ENCODE measurements at regions not wholly inside any gene's neighbourhood (a gene's known extent, or its start where the extent isn't known, plus 50 kb on each side); places are given as distances from the start of the nearest gene placed in this dataset.

GRCh38 chr13:22055259-22055658 lies 384.4 kb downstream of the FGF9 start:
- DNase-seq: no peak

DNA sequence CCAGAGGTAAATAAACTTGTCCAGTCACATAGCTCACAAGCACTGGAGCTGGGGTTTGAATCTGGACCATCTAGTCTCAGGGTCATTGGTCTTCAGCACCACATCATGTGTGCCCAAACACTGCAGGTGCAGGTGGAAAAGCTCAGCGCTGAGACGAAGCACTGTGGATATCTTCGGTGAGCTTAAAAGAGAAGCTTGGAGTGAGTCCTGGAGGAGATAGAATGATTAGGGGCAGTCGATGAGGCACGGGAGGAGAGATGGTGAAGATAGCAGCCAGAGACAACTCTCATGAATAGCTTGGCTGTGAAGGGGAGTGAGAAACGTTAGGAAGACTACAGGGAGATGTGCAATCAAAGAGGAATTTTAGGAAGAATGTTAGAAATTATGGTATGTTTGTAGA lies 389.3 kb downstream of the FGF9 start:
- no peak for DNase-seq

DNA sequence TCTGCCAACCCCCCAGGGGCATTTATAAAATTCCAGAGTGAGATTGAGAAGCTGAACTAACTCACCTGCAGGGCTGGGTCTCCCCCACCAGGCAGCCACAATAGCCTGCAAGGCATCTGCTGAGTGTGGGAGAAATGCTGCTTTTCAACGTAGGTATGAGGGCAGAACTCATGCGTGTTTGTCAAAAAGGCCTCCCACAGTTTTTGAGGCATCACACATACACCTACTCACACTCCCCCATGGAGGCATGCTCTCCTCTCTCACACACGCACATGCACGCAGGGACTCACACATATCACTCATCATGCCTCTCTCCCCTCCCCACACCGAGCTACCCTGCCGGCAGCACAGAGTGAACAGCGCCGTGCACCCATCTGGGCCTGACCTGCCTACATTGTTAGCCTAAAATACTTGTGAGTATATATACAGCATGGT lies 390.5 kb downstream of the FGF9 start:
- no peak for DNase-seq

DNA sequence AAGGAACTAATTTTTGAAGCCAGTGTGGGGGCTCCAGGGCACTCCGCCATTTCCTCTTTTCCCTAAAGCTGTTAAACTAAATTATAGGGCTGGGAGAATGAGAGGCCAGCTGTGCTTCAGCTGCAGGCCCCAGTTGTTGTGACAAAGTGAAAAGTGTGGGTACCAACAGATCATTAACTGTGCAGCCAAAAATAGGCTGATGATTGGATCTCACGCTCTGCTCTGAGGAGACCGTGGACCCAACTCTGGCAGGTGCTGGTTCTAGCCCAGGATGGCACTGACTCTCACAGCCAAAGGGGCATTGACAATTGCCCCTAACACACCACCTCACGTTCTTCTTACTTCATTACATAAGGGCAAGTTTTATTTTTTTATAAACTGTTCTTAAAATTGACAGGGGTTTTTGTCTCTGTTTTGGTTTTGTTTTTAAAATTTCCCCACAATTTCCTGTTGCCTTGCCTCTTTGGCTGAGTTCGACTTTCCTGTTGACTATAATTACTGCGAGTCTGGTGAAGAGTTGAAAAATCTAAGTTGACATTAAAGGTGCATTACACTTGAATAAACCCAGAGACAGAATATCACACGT lies 391.0 kb downstream of the FGF9 start:
- DNase-seq: peak; percentile 48 to 55

- DNase-seq: no peak
These were observed 391.8 kb downstream of the FGF9 start for GRCh38 chr13:22062478-22063205.

DNA sequence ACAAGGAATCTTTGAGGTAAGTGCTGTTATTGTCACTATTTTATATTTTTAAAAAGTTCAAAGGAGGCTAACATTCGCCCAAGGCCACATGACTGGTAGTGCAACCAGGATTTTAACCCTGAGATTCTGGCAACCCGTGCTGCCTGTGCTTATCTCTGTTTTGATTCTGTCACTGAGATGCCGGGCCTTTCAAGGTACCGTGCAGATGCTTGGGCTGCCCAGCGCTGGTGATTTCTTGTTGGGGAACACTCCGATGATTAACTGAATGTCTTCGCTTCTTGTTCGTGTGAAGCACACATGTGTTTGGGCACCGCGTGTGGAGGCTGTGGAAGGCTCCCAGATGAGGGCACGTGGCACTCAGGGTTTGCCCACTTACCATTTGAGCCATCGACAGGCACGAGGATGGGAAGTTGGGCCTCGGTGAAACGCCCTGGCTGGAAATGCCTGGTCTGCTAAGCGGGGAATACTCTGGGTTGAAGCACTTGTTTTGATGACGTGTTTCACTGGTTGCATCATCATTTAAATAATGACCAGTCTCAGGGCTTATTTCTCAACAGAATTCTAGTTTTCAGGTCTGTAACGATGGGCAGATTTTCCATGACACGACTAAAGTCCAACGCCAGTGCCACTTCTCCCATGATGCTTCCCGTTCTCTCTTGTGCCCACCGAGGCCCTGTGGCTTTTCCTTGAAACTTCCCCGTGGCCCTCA lies 392.7 kb downstream of the FGF9 start:
- DNase-seq: no peak

DNA sequence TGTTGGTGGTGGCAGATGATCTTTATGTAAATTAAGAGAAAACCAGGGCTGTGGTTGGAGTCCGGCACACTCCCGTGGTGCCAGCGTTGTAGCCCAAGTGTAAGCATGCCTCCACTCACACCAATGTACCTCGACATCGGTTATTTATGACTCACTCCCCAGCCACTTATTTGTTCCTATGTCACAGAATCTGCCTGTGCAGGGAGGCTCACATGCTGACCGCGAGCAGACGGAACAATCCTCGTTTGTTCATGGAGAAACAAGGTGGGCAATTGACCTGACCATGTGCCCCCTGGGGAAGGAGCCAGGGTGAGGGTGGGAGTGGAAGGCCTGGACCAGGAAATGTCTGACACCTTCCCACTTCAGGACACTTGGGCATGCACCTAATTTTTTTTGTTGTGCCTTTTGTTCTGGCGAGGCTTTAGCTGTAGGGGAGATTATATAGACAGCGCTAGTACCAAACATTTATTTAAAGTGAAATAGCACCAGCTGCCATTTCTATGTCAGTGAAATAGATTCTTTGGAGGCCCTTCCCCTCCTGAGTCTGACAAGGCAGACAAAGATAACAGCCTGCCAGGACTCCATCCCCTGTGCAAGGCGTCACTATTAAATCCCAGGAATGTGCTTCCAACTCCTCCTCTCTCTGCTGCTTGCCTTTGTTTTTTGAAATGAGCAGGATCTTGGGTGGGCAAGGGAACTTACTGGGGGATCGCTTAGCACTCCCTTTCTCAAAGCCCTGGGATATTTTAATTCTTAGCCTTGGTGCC lies 394.2 kb downstream of the FGF9 start:
- DNase-seq: no peak

- no peak for DNase-seq
These were observed 402.8 kb downstream of the FGF9 start for GRCh38 chr13:22073718-22074117.

GRCh38 chr13:22074403-22074802 lies 403.5 kb downstream of the FGF9 start:
- no peak for DNase-seq

GRCh38 chr13:22076658-22077057 lies 405.8 kb downstream of the FGF9 start:
- no peak for DNase-seq

GRCh38 chr13:22077205-22077683 lies 406.4 kb downstream of the FGF9 start:
- no peak for DNase-seq

- no peak for DNase-seq
These were observed 406.9 kb downstream of the FGF9 start for GRCh38 chr13:22077764-22078163.

DNA sequence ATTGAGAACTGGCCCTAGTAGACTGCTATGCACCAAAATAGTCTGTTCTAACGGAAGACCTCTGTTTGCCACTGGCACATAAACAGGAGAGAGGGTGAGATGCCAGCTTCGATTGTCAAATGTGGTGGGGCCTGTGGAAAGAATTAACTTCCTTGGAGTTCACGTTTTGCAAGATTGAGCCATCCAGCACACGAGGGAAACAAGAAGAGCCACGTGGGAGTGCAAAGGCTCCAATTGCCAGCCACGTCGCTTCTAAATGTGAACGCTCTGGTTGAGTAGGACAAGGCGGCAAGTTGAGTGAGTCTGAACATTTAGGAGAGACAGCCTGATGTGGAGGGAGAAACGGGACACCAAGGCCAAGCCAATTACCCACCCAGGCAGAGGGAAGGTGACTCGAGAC lies 409.1 kb downstream of the FGF9 start:
- DNase-seq: no peak

- DNase-seq: no peak
These were observed 410.0 kb downstream of the FGF9 start for GRCh38 chr13:22080832-22081231.

DNA sequence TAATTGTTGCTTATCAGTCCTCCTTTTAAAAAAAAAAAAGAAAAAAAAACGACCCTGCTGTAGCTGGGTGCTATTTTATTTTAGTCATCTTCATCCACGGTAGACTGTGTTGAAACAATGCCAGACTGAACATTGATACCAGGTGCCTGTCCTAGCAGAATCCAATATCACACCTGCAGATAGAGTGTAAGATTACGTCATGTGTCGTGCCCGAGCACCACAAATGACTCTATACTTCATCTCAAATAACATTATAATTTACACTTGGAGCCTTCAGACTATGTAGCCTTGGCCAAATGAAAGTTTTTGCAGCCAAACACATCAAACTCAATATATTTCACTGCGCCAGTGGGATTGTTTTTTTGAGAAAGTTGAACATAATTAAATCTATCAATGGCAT lies 410.6 kb downstream of the FGF9 start:
- DNase-seq: no peak

DNA sequence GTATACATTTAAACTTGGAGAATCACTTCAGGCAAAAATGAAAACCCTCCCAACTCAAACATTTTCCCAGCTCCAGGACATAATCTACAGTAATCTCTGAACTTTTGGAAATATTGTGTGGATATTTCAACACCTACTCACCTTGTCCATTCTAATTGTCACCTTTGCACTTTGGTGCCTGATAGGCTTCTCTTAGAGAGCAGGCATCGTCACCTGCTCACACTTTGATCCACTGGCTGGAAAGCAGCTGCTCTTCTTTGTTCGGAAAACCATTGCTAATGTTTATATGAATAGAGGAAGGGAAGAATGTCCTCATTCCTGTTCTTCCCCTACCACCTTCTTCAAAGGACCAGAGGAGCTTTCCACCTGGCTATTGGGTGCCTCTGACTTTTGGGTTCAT lies 411.2 kb downstream of the FGF9 start:
- no peak for DNase-seq

DNA sequence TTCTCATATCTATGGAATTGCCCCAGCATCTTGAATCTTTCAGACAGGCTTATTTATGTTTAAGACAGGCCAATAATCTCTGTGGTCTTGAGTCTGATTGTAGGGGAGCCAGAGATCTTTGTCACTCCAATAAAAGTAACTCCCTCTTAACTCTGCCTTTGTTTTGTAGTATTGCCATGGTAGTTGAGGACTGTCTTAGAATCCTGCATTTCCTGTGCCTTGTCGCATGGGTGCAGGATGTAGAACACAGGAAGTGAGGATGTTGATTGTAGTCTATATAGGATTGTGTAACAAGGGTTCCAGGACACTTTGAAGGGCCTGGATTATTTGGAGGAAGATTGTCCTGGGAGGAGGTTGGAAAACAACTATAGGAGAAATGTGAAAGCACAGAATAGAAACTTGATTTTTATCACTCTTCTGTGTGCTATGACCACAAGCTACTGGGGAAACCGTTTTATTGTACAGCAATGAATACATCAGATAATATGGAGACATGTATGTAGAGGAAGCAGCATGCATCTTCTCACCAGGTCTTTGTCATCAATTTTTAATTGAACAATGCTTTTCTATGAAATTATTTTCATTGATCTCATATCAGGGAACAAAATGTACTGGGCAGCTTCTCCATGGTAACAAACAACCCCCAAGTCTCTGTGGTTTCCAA lies 411.7 kb downstream of the FGF9 start:
- DNase-seq: no peak

DNA sequence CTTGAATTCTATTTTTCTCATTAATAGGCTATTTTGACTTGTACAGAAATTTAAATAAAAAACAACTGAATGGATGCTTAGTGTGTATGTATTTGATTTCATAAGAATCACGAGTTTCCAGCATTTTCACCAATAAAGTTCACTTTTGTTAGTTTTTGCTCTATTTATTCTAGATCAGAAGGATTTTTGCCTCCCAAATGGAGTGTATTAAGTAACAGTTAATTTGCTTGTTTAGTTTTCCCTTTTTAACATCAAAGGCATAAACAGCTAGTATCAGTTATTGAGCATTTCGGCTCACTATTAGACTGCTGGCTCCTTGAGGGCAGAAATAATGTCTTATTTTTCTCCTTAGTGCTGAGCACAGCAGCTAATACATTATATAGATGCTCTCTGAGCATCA lies 414.1 kb downstream of the FGF9 start:
- no peak for DNase-seq

DNA sequence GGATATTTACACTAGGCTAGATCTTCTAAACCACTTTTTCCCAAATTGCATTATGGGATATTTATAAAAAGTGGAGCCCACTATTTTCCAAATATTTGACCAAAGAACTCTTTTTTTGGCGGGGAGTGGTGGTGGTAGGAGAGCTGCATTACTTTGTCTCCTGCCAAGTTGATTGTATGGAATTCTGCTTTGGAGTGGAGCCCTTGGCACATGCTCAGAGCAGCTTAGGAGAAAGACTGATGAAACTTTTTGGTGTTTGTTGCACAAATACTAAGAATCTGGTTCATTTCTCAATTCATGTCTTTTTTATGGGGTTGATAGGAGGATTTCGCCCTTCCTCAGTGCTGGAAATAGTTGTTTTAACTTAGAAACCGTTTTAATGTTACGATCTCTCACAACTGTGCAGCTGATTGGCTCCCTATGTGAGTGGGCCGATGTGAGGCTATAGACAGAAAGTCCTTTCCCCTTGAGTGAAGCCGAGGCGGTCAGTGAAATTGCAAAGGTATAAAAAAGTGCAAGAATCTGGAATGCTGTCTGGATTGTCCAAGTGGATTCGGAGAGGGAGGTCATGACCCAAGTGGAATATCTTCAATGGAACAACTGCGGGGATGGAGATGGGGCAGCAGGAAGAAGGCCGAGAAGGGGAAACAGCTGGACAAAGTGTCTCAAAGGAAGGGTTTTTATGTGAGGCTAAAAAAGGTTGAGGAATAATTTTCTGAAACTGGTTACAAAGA lies 415.9 kb downstream of the FGF9 start:
- DNase-seq: peak in 1 of 2 donors; percentile 64

GRCh38 chr13:22090106-22090505 lies 419.2 kb downstream of the FGF9 start:
- DNase-seq: no peak

Measured in right lung (tissue), 2 donors.